ENCODE measurements at regions not wholly inside any gene's neighbourhood (a gene's known extent, or its start where the extent isn't known, plus 50 kb on each side); places are given as distances from the start of the nearest gene placed in this dataset.

- no peak for DNase-seq (ENCODE audit: low spot score in 2 of 2)
- no peaks in the 10 kb centered on the region for H3K36me3 ChIP-seq
- peaks cover 0 to 15% (median 0%) of the 10 kb centered on the region in 4 donors for H3K9me3 ChIP-seq
- no peak for TF ChIP-seq CTCF (IDR thresholded peaks at IDR 0.05)
- no peak for TF ChIP-seq EP300 (IDR thresholded peaks at IDR 0.05)
- TF ChIP-seq POLR2A (IDR thresholded peaks at IDR 0.05), result no peak
- H3K4me1 ChIP-seq, result peaks cover 0 to 4% (median 0%) of the 10 kb centered on the region in 4 donors
- H3K4me3 ChIP-seq, result no peak overlapping the region
- H3K27ac ChIP-seq, result no peak overlapping the region
- 88 to 91% methylated on average over 4 of the region's 4 CpGs for WGBS, 2 donors
- no peaks in the 10 kb centered on the region for H3K27me3 ChIP-seq
These were observed 60.0 kb upstream of the TAF11L2 start for GRCh38 chr5:17438027-17438426.

GRCh38 chr5:17439956-17440355 is 58.1 kb upstream of the TAF11L2 start:
- H3K27me3 ChIP-seq, result no peaks in the 10 kb centered on the region
- DNase-seq (ENCODE audit: low spot score in 2 of 2), result no peak
- TF ChIP-seq POLR2A (IDR thresholded peaks at IDR 0.05), result no peak
- no peak for TF ChIP-seq EP300 (IDR thresholded peaks at IDR 0.05)
- TF ChIP-seq CTCF (IDR thresholded peaks at IDR 0.05), result no peak
- H3K36me3 ChIP-seq, result no peaks in the 10 kb centered on the region
- H3K27ac ChIP-seq, result no peak overlapping the region
- peaks cover 0 to 15% (median 0%) of the 10 kb centered on the region in 4 donors for H3K9me3 ChIP-seq
- peaks cover 0 to 4% (median 0%) of the 10 kb centered on the region in 4 donors for H3K4me1 ChIP-seq
- no peak overlapping the region for H3K4me3 ChIP-seq

GRCh38 chr5:17440766-17441165 is 57.3 kb upstream of the TAF11L2 start:
- H3K27ac ChIP-seq, result no peak overlapping the region
- TF ChIP-seq EP300 (IDR thresholded peaks at IDR 0.05), result no peak
- TF ChIP-seq POLR2A (IDR thresholded peaks at IDR 0.05), result no peak
- TF ChIP-seq CTCF (IDR thresholded peaks at IDR 0.05), result no peak
- H3K27me3 ChIP-seq, result no peaks in the 10 kb centered on the region
- no peak overlapping the region for H3K4me3 ChIP-seq
- H3K4me1 ChIP-seq, result peaks cover 0 to 4% (median 0%) of the 10 kb centered on the region in 4 donors
- no peak for DNase-seq (ENCODE audit: low spot score in 2 of 2)
- peaks cover 0 to 15% (median 0%) of the 10 kb centered on the region in 4 donors for H3K9me3 ChIP-seq
- H3K36me3 ChIP-seq, result no peaks in the 10 kb centered on the region

GRCh38 chr5:17441351-17441750 is 56.7 kb upstream of the TAF11L2 start:
- H3K4me1 ChIP-seq, result peaks cover 0 to 4% (median 0%) of the 10 kb centered on the region in 4 donors
- H3K9me3 ChIP-seq, result peaks cover 0 to 15% (median 0%) of the 10 kb centered on the region in 4 donors
- no peaks in the 10 kb centered on the region for H3K27me3 ChIP-seq
- no peaks in the 10 kb centered on the region for H3K36me3 ChIP-seq
- WGBS, 2 donors, result 71 to 75% methylated on average over 3 of the region's 3 CpGs
- H3K4me3 ChIP-seq, result no peak overlapping the region
- DNase-seq (ENCODE audit: low spot score in 2 of 2), result no peak
- H3K27ac ChIP-seq, result no peak overlapping the region
- TF ChIP-seq CTCF (IDR thresholded peaks at IDR 0.05), result no peak

- no peaks in the 10 kb centered on the region for H3K4me1 ChIP-seq
- H3K27ac ChIP-seq, result no peak overlapping the region
- WGBS, 2 donors, result 87 to 88% methylated on average over 23 of the region's 23 CpGs
- H3K36me3 ChIP-seq, result no peaks in the 10 kb centered on the region
- DNase-seq (ENCODE audit: low spot score in 2 of 2), result no peak
- H3K27me3 ChIP-seq, result no peaks in the 10 kb centered on the region
- H3K4me3 ChIP-seq, result no peak overlapping the region
- H3K9me3 ChIP-seq, result peaks cover 0 to 15% (median 0%) of the 10 kb centered on the region in 4 donors
- TF ChIP-seq CTCF (IDR thresholded peaks at IDR 0.05) (no peak), POLR2A (IDR thresholded peaks at IDR 0.05) (no peak), EP300 (IDR thresholded peaks at IDR 0.05) (no peak)
These were observed 54.5 kb upstream of the TAF11L2 start for GRCh38 chr5:17443333-17444130.

All from tibial nerve (tissue), 4 donors.